A204.1 (cell line): ENCODE measurements at regions not wholly inside any gene's neighbourhood (a gene's known extent, or its start where the extent isn't known, plus 50 kb on each side); places are given as distances from the start of the nearest gene placed in this dataset.

ENCODE experiments used
- FAIRE-seq: peaks from 2 replicates; lab custom pipeline; 2012; peaks lifted over from hg19 to GRCh38; lab: Jason Lieb, UNC

- no peak for FAIRE-seq
Measured at GRCh38 chr4:156101571-156101970, 147.9 kb upstream of the CTSO start.

GRCh38 chr4:156100651-156101050 lies 147.0 kb upstream of the CTSO start:
- no peak for FAIRE-seq

GRCh38 chr4:156098805-156099204 lies 145.1 kb upstream of the CTSO start:
- no peak for FAIRE-seq

GRCh38 chr4:156085100-156085499 lies 131.4 kb upstream of the CTSO start:
- no peak for FAIRE-seq

GRCh38 chr4:156084373-156084772 lies 130.7 kb upstream of the CTSO start:
- FAIRE-seq: no peak

- FAIRE-seq: no peak
Measured at GRCh38 chr4:156073976-156074375, 120.3 kb upstream of the CTSO start.

GRCh38 chr4:156060661-156061060 lies 107.0 kb upstream of the CTSO start:
- no peak for FAIRE-seq

GRCh38 chr4:156053174-156053573 lies 99.5 kb upstream of the CTSO start:
- no peak for FAIRE-seq

- FAIRE-seq: no peak
Measured at GRCh38 chr4:156052116-156052515, 98.5 kb upstream of the CTSO start.

GRCh38 chr4:156038772-156039171 lies 85.1 kb upstream of the CTSO start:
- FAIRE-seq: no peak

GRCh38 chr4:156036496-156036895 lies 82.8 kb upstream of the CTSO start:
- FAIRE-seq: no peak

- FAIRE-seq: no peak
Measured at GRCh38 chr4:156029691-156030090, 76.0 kb upstream of the CTSO start.

- FAIRE-seq: no peak
Measured at GRCh38 chr4:156021298-156021697, 67.6 kb upstream of the CTSO start.

GRCh38 chr4:156019246-156019645 lies 65.6 kb upstream of the CTSO start:
- FAIRE-seq: no peak

GRCh38 chr4:156018383-156018782 lies 64.7 kb upstream of the CTSO start:
- no peak for FAIRE-seq

- no peak for FAIRE-seq
Measured at GRCh38 chr4:156015781-156016180, 62.1 kb upstream of the CTSO start.

GRCh38 chr4:156006192-156006591 lies 52.5 kb upstream of the CTSO start:
- FAIRE-seq: no peak
